ENCODE measurements at regions not wholly inside any gene's neighbourhood (a gene's known extent, or its start where the extent isn't known, plus 50 kb on each side); places are given as distances from the start of the nearest gene placed in this dataset.

GRCh38 chr10:3000048-3000447, 67.3 kb upstream of the PFKP start:
- TF ChIP-seq, protein P1, sequence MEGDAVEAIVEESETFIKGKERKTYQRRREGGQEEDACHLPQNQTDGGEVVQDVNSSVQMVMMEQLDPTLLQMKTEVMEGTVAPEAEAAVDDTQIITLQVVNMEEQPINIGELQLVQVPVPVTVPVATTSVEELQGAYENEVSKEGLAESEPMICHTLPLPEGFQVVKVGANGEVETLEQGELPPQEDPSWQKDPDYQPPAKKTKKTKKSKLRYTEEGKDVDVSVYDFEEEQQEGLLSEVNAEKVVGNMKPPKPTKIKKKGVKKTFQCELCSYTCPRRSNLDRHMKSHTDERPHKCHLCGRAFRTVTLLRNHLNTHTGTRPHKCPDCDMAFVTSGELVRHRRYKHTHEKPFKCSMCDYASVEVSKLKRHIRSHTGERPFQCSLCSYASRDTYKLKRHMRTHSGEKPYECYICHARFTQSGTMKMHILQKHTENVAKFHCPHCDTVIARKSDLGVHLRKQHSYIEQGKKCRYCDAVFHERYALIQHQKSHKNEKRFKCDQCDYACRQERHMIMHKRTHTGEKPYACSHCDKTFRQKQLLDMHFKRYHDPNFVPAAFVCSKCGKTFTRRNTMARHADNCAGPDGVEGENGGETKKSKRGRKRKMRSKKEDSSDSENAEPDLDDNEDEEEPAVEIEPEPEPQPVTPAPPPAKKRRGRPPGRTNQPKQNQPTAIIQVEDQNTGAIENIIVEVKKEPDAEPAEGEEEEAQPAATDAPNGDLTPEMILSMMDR (conservative IDR thresholded peaks at IDR 0.05; ENCODE audit: low read depth, low read length) = no peak
- no peak for TF ChIP-seq EZH2 (IDR thresholded peaks at IDR 0.05; ENCODE audit: low read length, unreplicated experiment)
- TF ChIP-seq EZH2phosphoT487 (IDR thresholded peaks at IDR 0.05; ENCODE audit: borderline replicate concordance, low read length) = no peak

Measured in PC-3 (cell line).